Panc1 (cell line): ENCODE measurements at regions not wholly inside any gene's neighbourhood (a gene's known extent, or its start where the extent isn't known, plus 50 kb on each side); places are given as distances from the start of the nearest gene placed in this dataset.

Experiments used
- ATAC-seq: fragments of 200-7000 bp; cut with Tn5 transposase; 2 replicates; pipeline ENCODE4 v1.9.1; 2020; ENCODE audit warnings: mild to moderate bottlenecking, moderate library complexity
- BruUV-seq: library from RNA; stranded (reverse); fragments of 400-500 nt; replicated peaks from 2 replicates; lab custom pipeline; 2021; lab: Mats Ljungman, UMichigan
- CTCF ChIA-PET: fragments of 300-600 bp; sonication (Branson Sonifier 250); formaldehyde crosslinking; loops from one replicate; lab custom pipeline; 2022; ENCODE audit warnings: antibody characterized with exemption; lab: Charles Lee
- POLR2A ChIA-PET: fragments of 300-600 bp; sonication (Branson Sonifier 250); formaldehyde crosslinking; loops from one replicate; lab custom pipeline; 2022; ENCODE audit warnings: antibody characterized with exemption; lab: Charles Lee
- DNase-seq: peaks from one replicate; pipeline ENCODE4 v3.0.0-alpha.2; 2010; ENCODE audit warnings: low read depth, low spot score
- H3K27ac ChIP-seq: 2 replicates; pipeline ENCODE4 v1.5.1; 2011; ENCODE audit warnings: mild to moderate bottlenecking, low read length, inconsistent platforms
- H3K27me3 ChIP-seq: fragments of 200-500 bp; sonication (Bioruptor generic); 2 replicates; pipeline ENCODE4 v1.6.0; 2014; ENCODE audit warnings: low read length, inconsistent platforms; ENCODE audit not compliant: control insufficient read depth, insufficient read depth
- H3K36me3 ChIP-seq: fragments of 200-500 bp; sonication (Bioruptor generic); 2 replicates; pipeline ENCODE4 v1.5.1; 2014; ENCODE audit warnings: inconsistent platforms, mild to moderate bottlenecking, low read length, moderate library complexity; ENCODE audit not compliant: control insufficient read depth, insufficient read depth
- H3K4me1 ChIP-seq: 2 replicates; pipeline ENCODE4 v1.5.1; 2011; ENCODE audit warnings: inconsistent platforms, mild to moderate bottlenecking, low read length, moderate library complexity; ENCODE audit not compliant: control insufficient read depth, insufficient read depth
- H3K4me3 ChIP-seq, 2 experiments: 2 replicates each; pipeline ENCODE4 v1.5.1; 2011 to 2012; ENCODE audit warnings: low read depth in 2 of 2, low read length in 2 of 2, mild to moderate bottlenecking in 2 of 2, inconsistent platforms in 1 of 2, moderate library complexity in 1 of 2
- H3K9me3 ChIP-seq: fragments of 200-500 bp; sonication (Bioruptor generic); 2 replicates; pipeline ENCODE4 v1.5.1; 2014; ENCODE audit warnings: low read depth, mild to moderate bottlenecking, inconsistent platforms, low read length, moderate library complexity; ENCODE audit not compliant: control insufficient read depth, insufficient read depth
- CTCF ChIP-seq: fragments of 450-650 bp; IDR thresholded peaks from 2 replicates; pipeline ENCODE4 v1.5.1; 2017; ENCODE audit warnings: mild to moderate bottlenecking
- POLR2AphosphoS5 ChIP-seq: IDR thresholded peaks from 2 replicates; pipeline ENCODE4 v1.6.1; 2012; ENCODE audit warnings: mild to moderate bottlenecking, low read depth, low read length, moderate library complexity
- SIN3A ChIP-seq: IDR thresholded peaks from 2 replicates; pipeline ENCODE4 v1.6.1; 2012; ENCODE audit warnings: low read depth, mild to moderate bottlenecking, low read length, moderate library complexity, borderline replicate concordance; ENCODE audit not compliant: insufficient read depth
- TCF7L2 ChIP-seq: IDR thresholded peaks from 2 replicates; pipeline ENCODE4 v1.6.1; 2011; ENCODE audit warnings: mild to moderate bottlenecking, low read depth, low read length, inconsistent platforms
- in situ Hi-C: cut with HindIII; loops from 2 replicates; pipeline ENCODE4 v1.10.0; 2016; ENCODE audit warnings: low sequenced_read_pairs, low pct_unique_long_range_greater_than_20kb
- intact Hi-C: fragments of 100-400 bp; cut with micrococcal nuclease; formaldehyde crosslinking; loops from one replicate; pipeline ENCODE4 v1.10.0; 2022; ENCODE audit not compliant: unreplicated experiment
- TF ChIP-seq, protein P1 (sequence below), 2 experiments: IDR thresholded peaks; 2 replicates each; pipeline ENCODE4 v1.6.1; 2011 to 2012; ENCODE audit warnings: low read depth in 2 of 2, control low read depth in 1 of 2, low read length in 1 of 2, mild to moderate bottlenecking in 1 of 2, moderate library complexity in 1 of 2; ENCODE audit not compliant: insufficient read depth in 1 of 2

DNA sequence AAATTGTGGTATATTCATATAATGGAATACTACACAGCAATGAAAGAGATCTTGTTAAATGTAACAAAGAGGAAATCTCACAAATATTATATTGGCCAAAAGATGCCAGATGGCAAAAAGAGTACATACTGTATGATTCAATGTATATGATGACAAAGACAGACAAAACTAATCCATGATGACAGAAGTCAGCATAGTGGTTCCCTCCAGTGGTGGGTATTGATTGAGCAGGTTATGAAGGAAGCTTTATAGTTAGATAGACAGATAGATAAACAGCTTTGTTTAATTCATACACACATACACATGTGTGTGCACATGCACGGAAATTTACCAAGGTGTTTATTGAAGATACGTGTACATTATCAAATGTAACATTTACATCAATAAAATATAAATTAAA, 74.4 kb upstream of the SMIM36 start:
- ChIA-PET CTCF (no interaction called here), POLR2A (no interaction called here)
- in situ Hi-C loops: no loop called here
- intact Hi-C loops: no loop called here
- H3K4me3 ChIP-seq: no peak overlapping the region
- ATAC-seq (no peak), DNase-seq (no peak)
- no peaks in the 10 kb centered on the region for H3K9me3 ChIP-seq
- H3K36me3 ChIP-seq: no peaks in the 10 kb centered on the region
- TF ChIP-seq SIN3A: no peak
- no peak for TF ChIP-seq CTCF
- TF ChIP-seq, protein P1, sequence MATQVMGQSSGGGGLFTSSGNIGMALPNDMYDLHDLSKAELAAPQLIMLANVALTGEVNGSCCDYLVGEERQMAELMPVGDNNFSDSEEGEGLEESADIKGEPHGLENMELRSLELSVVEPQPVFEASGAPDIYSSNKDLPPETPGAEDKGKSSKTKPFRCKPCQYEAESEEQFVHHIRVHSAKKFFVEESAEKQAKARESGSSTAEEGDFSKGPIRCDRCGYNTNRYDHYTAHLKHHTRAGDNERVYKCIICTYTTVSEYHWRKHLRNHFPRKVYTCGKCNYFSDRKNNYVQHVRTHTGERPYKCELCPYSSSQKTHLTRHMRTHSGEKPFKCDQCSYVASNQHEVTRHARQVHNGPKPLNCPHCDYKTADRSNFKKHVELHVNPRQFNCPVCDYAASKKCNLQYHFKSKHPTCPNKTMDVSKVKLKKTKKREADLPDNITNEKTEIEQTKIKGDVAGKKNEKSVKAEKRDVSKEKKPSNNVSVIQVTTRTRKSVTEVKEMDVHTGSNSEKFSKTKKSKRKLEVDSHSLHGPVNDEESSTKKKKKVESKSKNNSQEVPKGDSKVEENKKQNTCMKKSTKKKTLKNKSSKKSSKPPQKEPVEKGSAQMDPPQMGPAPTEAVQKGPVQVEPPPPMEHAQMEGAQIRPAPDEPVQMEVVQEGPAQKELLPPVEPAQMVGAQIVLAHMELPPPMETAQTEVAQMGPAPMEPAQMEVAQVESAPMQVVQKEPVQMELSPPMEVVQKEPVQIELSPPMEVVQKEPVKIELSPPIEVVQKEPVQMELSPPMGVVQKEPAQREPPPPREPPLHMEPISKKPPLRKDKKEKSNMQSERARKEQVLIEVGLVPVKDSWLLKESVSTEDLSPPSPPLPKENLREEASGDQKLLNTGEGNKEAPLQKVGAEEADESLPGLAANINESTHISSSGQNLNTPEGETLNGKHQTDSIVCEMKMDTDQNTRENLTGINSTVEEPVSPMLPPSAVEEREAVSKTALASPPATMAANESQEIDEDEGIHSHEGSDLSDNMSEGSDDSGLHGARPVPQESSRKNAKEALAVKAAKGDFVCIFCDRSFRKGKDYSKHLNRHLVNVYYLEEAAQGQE (IDR thresholded peaks at IDR 0.05; ENCODE audit: insufficient read depth in 1 of 2, low read depth in 2 of 2, low read length in 1 of 2): no peak
- TF ChIP-seq TCF7L2: no peak
- no peak for TF ChIP-seq POLR2AphosphoS5
- no peak overlapping the region for H3K27ac ChIP-seq
- H3K4me1 ChIP-seq: no peaks in the 10 kb centered on the region
- no TSS peak for BruUV-seq
- H3K27me3 ChIP-seq: no peaks in the 10 kb centered on the region

DNA sequence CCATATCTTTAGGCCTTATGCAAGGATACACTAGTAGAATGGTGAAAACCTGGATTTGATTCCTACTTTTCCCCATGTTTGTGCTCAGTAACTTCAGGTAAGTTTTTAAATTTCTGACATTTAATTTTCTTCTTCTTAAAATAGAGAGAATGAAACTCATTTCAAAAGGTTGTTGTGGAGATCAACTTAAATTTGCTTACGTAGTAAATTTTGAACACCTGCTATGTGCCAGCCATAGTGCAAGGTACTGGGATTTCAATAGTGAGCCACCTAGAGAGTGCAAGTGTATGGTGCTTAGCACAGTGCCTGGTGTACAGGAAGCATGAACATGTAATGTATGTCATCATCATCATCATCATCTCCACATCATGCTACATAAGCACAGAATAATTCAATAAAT, 73.6 kb upstream of the SMIM36 start:
- Histone ChIP-seq H3K36me3 (no peaks in the 10 kb centered on the region), H3K4me3 (no peak overlapping the region), H3K27me3 (no peaks in the 10 kb centered on the region), H3K27ac (no peak overlapping the region), H3K9me3 (no peaks in the 10 kb centered on the region), H3K4me1 (no peaks in the 10 kb centered on the region)
- in situ Hi-C loops: no loop called here
- ATAC-seq (no peak), DNase-seq (no peak)
- ChIA-PET CTCF (no interaction called here), POLR2A (no interaction called here)
- intact Hi-C loops: no loop called here
- no peak for TF ChIP-seq CTCF
- TF ChIP-seq, protein P1 (IDR thresholded peaks at IDR 0.05; ENCODE audit: insufficient read depth in 1 of 2, low read depth in 2 of 2, low read length in 1 of 2): no peak
- TF ChIP-seq SIN3A: no peak
- TF ChIP-seq POLR2AphosphoS5: no peak
- TF ChIP-seq TCF7L2: no peak
- BruUV-seq: no TSS peak
